K562 (cell line): ENCODE measurements at regions not wholly inside any gene's neighbourhood (a gene's known extent, or its start where the extent isn't known, plus 50 kb on each side); places are given as distances from the start of the nearest gene placed in this dataset.

Experiments
- ATAC-seq: fragments of 200-7000 bp; cut with Tn5 transposase; 3 replicates; pipeline ENCODE4 v1.9.1; 2020; ENCODE audit warnings: moderate library complexity
- BruUV-seq: library from RNA; stranded (reverse); fragments of 400-500 nt; replicated peaks from 2 replicates; lab custom pipeline; 2021; lab: Mats Ljungman, UMichigan
- CTCF ChIA-PET: fragments of 300-600 bp; formaldehyde crosslinking; extraction: SDS; loops from one replicate; lab custom pipeline; 2021; ENCODE audit warnings: low intra/inter-chr PET ratio; lab: Yijun Ruan, JAX
- POLR2A ChIA-PET: fragments of 300-600, 350-650 bp; sonication (Branson Sonifier 250); formaldehyde crosslinking; extraction: SDS; loops from one replicate; lab custom pipeline; 2021; ENCODE audit warnings: antibody characterized with exemption, inconsistent platforms; lab: Yijun Ruan, JAX
- DNase-seq, 4 experiments: peaks; one replicate each; pipeline versions ENCODE4 v3.0.0 to v3.0.0-alpha.2; 2011 to 2018; ENCODE audit warnings: low spot score in 3 of 4, mixed read lengths in 3 of 4; ENCODE audit errors: extremely low read depth in 1 of 4
- FAIRE-seq: peaks from 2 replicates; lab custom pipeline; 2011; peaks lifted over from hg19 to GRCh38; lab: Jason Lieb, UNC
- H2AFZ ChIP-seq: 2 replicates; pipeline ENCODE4 v1.6.0; 2011; ENCODE audit warnings: low read depth, low read length, control low read depth, inconsistent platforms
- H3K27ac ChIP-seq: fragments of 200-600 bp; 3 replicates; pipeline ENCODE4 v1.8.0; 2011; ENCODE audit warnings: low read depth, mild to moderate bottlenecking, control low read depth, inconsistent platforms, low read length, moderate library complexity, mixed read lengths; ENCODE audit errors: extremely low read depth
- H3K27me3 ChIP-seq, 2 experiments: fragments of 300-600 bp in 1 of 2; 2 replicates in 1 of 2; 3 replicates in 1 of 2; pipeline versions ENCODE4 v1.6.0 to v1.8.0; 2011; ENCODE audit warnings: inconsistent platforms in 2 of 2, low read length in 2 of 2, mild to moderate bottlenecking in 1 of 2, mixed read lengths in 1 of 2, moderate library complexity in 1 of 2; ENCODE audit not compliant: control insufficient read depth in 2 of 2, insufficient read depth in 2 of 2
- H3K36me3 ChIP-seq: fragments of 300-600 bp; 3 replicates; pipeline ENCODE4 v1.8.0; 2011; ENCODE audit warnings: mild to moderate bottlenecking, low read length, inconsistent platforms; ENCODE audit not compliant: control insufficient read depth, insufficient read depth
- H3K4me1 ChIP-seq, 2 experiments: fragments of 200-600 bp in 1 of 2; replicated peaks in 1 of 2; 2 replicates in 1 of 2; 3 replicates in 1 of 2; pipeline versions ENCODE4 v1.5.1 to v1.8.0; 2011; ENCODE audit warnings: inconsistent platforms in 2 of 2, low read length in 2 of 2, mild to moderate bottlenecking in 1 of 2, mixed read lengths in 1 of 2, moderate library complexity in 1 of 2; ENCODE audit not compliant: control insufficient read depth in 2 of 2, insufficient read depth in 2 of 2
- H3K4me2 ChIP-seq: 2 replicates; pipeline ENCODE4 v1.6.1; 2011; ENCODE audit warnings: low read length, control low read depth, inconsistent platforms, mixed read lengths; ENCODE audit not compliant: insufficient read depth
- H3K4me3 ChIP-seq: fragments of 200-600 bp; sonication (generic), shearing (Covaris generic); 2 replicates; pipeline ENCODE4 v1.5.1; 2016; ENCODE audit warnings: control low read depth, inconsistent platforms
- H3K79me2 ChIP-seq: fragments of 200-600 bp; 3 replicates; pipeline ENCODE4 v1.8.0; 2011; ENCODE audit warnings: low read length, inconsistent platforms; ENCODE audit not compliant: control insufficient read depth, insufficient read depth
- H3K9ac ChIP-seq, 2 experiments: 2 replicates each; pipeline versions ENCODE4 v1.6.0 to v1.6.1; 2011; ENCODE audit warnings: low read depth in 2 of 2, low read length in 2 of 2, control low read depth in 1 of 2, inconsistent platforms in 1 of 2, mild to moderate bottlenecking in 1 of 2, mixed read lengths in 1 of 2; ENCODE audit not compliant: insufficient read depth in 1 of 2
- H3K9me1 ChIP-seq: one replicate; pipeline ENCODE4 v1.6.0; 2011; ENCODE audit warnings: inconsistent platforms, mild to moderate bottlenecking, low read length, moderate library complexity; ENCODE audit not compliant: control insufficient read depth, insufficient read depth
- H3K9me3 ChIP-seq: replicated peaks from 2 replicates; pipeline ENCODE4 v1.5.1; 2011; ENCODE audit warnings: low read depth, low read length, inconsistent platforms; ENCODE audit not compliant: control insufficient read depth, insufficient read depth
- H4K20me1 ChIP-seq: replicated peaks from 2 replicates; pipeline ENCODE4 v1.6.1; 2011; ENCODE audit warnings: low read length, inconsistent platforms, mixed read lengths; ENCODE audit not compliant: control insufficient read depth, insufficient read depth
- BRCA1 ChIP-seq, 2 experiments: fragments of 450-650 bp in 1 of 2; sonication (generic) in 1 of 2; formaldehyde crosslinking in 1 of 2; IDR thresholded peaks; 2 replicates each; pipeline versions ENCODE4 v1.5.0 to v1.6.1; 2017 to 2020; ENCODE audit warnings: mild to moderate bottlenecking in 1 of 2, missing genetic modification reagents in 1 of 2
- CTCFL ChIP-seq: IDR thresholded peaks from 2 replicates; pipeline ENCODE4 v1.6.1; 2011; ENCODE audit warnings: borderline replicate concordance, low read depth, mild to moderate bottlenecking, moderate library complexity, low read length; ENCODE audit not compliant: insufficient read depth, poor library complexity, severe bottlenecking
- E2F3 ChIP-seq: fragments of 250-450 bp; sonication (Bioruptor Pico); IDR thresholded peaks from 2 replicates; pipeline ENCODE4 v1.4.0; 2020; ENCODE audit warnings: mild to moderate bottlenecking
- FOXA3 ChIP-seq, 2 experiments: fragments of 450-650 bp in 1 of 2; sonication (generic) in 1 of 2; formaldehyde crosslinking; IDR thresholded peaks in 1 of 2; conservative IDR thresholded peaks in 1 of 2; 2 replicates each; pipeline versions ENCODE4 v1.4.0 to v1.8.0; 2020 to 2022; ENCODE audit warnings: mild to moderate bottlenecking in 2 of 2, missing genetic modification reagents in 1 of 2
- HMBOX1 ChIP-seq: sonication (generic); IDR thresholded peaks from 2 replicates; pipeline ENCODE4 v1.6.1; 2016
- MAFK ChIP-seq: IDR thresholded peaks from 2 replicates; pipeline ENCODE4 v1.6.1; 2011; ENCODE audit warnings: low read length, improper control_type of control experiment
- MAZ ChIP-seq, 2 experiments: fragments of 450-650 bp in 1 of 2; sonication (generic) in 1 of 2; formaldehyde crosslinking; IDR thresholded peaks in 1 of 2; conservative IDR thresholded peaks in 1 of 2; 2 replicates each; pipeline versions ENCODE4 v1.4.0 to v1.5.0; 2020; ENCODE audit warnings: mild to moderate bottlenecking in 1 of 2, missing genetic modification reagents in 1 of 2
- NFIX ChIP-seq: fragments of 250-450 bp; sonication (Bioruptor Pico); IDR thresholded peaks from 2 replicates; pipeline ENCODE4 v1.4.0; 2020; ENCODE audit warnings: low read depth, mild to moderate bottlenecking, moderate library complexity
- NFRKB ChIP-seq: fragments of 450-650 bp; IDR thresholded peaks from 2 replicates; pipeline ENCODE4 v1.6.1; 2016; ENCODE audit warnings: low read depth
- SAFB ChIP-seq: fragments of 200-400 bp; formaldehyde crosslinking; IDR thresholded peaks from 2 replicates; pipeline ENCODE4 v1.6.1; 2017; ENCODE audit warnings: low read depth, low read length, borderline replicate concordance
- SETDB1 ChIP-seq: IDR thresholded peaks from one replicate; pipeline ENCODE4 v1.6.1; 2012; ENCODE audit warnings: low read length, control low read depth, inconsistent platforms
- TEAD4 ChIP-seq, 2 experiments: sonication (generic) in 1 of 2; formaldehyde crosslinking in 1 of 2; IDR thresholded peaks; 2 replicates each; pipeline versions ENCODE4 v1.6.1 to v1.8.0; 2012 to 2022; ENCODE audit warnings: borderline replicate concordance in 1 of 2, inconsistent platforms in 1 of 2, low read length in 1 of 2, mild to moderate bottlenecking in 1 of 2, missing genetic modification reagents in 1 of 2
- UBTF ChIP-seq, 2 experiments: IDR thresholded peaks; 2 replicates each; pipeline ENCODE4 v1.6.1; 2012; ENCODE audit warnings: improper control_type of control experiment in 2 of 2, low read depth in 2 of 2, low read length in 2 of 2, borderline replicate concordance in 1 of 2
- ZNF263 ChIP-seq: sonication (generic); formaldehyde crosslinking; IDR thresholded peaks from 2 replicates; pipeline ENCODE4 v1.8.0; 2022; ENCODE audit warnings: mild to moderate bottlenecking, missing genetic modification reagents, borderline replicate concordance
- ZNF57 ChIP-seq: fragments of 450-650 bp; formaldehyde crosslinking; IDR thresholded peaks from 2 replicates; pipeline ENCODE4 v1.4.0; 2020; ENCODE audit warnings: mild to moderate bottlenecking, moderate library complexity
- WGBS: fragments of 100-300 bp; shearing (Covaris generic); methylation state at CpG from one replicate; pipeline ENCODE4 v1.1.6; 2016; ENCODE audit warnings: low coverage, mixed read lengths; ENCODE audit not compliant: insufficient coverage; ENCODE audit errors: missing lambda C conversion rate; 5-methylcytosine and 5-hydroxymethylcytosine counted together
- in situ Hi-C: fragments of 300-500 bp; cut with MboI; formaldehyde crosslinking; loops from 4 replicates; pipeline ENCODE4 v1.15.0; 2018; ENCODE audit warnings: inconsistent platforms, mixed read lengths
- intact Hi-C: fragments of 100-400 bp; cut with micrococcal nuclease; formaldehyde crosslinking; loops from 2 replicates; pipeline ENCODE4 v1.14.2; 2022
- TF ChIP-seq, protein P1 (sequence below): fragments of 250-450 bp; sonication (Bioruptor Pico); IDR thresholded peaks from 2 replicates; pipeline ENCODE4 v1.9.0; 2021; ENCODE audit warnings: mild to moderate bottlenecking

- Histone ChIP-seq H3K27me3 (peaks cover 2 to 16% of the 10 kb centered on the region in 2 experiments; a peak in 1 of 5 replicates), H3K36me3 (no peaks in the 10 kb centered on the region), H4K20me1 (no peaks in the 10 kb centered on the region), H3K4me2 (no peak overlapping the region), H3K79me2 (no peaks in the 10 kb centered on the region), H3K9me1 (no peaks in the 10 kb centered on the region), H2AFZ (no peak overlapping the region), H3K4me1 (no peaks in the 10 kb centered on the region), H3K9me3 (no peaks in the 10 kb centered on the region), H3K27ac (no peak overlapping the region), H3K4me3 (no peak overlapping the region), H3K9ac (no peak overlapping the region)
- no peak for TF ChIP-seq MAFK
- no peak for TF ChIP-seq ZNF263 (CRISPR knock-in tag)
- TF ChIP-seq SAFB: no peak
- TF ChIP-seq MAZ (CRISPR knock-in tag; conservative IDR thresholded peaks at IDR 0.05 in 1 of 2, IDR thresholded peaks at IDR 0.05 in 1 of 2): no peak
- TF ChIP-seq, protein P1, sequence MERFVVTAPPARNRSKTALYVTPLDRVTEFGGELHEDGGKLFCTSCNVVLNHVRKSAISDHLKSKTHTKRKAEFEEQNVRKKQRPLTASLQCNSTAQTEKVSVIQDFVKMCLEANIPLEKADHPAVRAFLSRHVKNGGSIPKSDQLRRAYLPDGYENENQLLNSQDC: no peak
- no peak for TF ChIP-seq BRCA1 (IDR thresholded peaks at IDR 0.05)
- no peak for TF ChIP-seq BRCA1 (CRISPR knock-in tag; IDR thresholded peaks at IDR 0.05)
- TF ChIP-seq E2F3: no peak
- no peak for TF ChIP-seq HMBOX1
- TF ChIP-seq FOXA3 (CRISPR knock-in tag; conservative IDR thresholded peaks at IDR 0.05 in 1 of 2, IDR thresholded peaks at IDR 0.05 in 1 of 2): no peak
- no peak for TF ChIP-seq ZNF57
- TF ChIP-seq TEAD4 (IDR thresholded peaks at IDR 0.05; ENCODE audit: low read length): no peak
- TF ChIP-seq TEAD4 (CRISPR knock-in tag; IDR thresholded peaks at IDR 0.05; ENCODE audit: borderline replicate concordance): no peak
- TF ChIP-seq NFIX: no peak
- no peak for TF ChIP-seq NFRKB
- TF ChIP-seq SETDB1: no peak
- no peak for TF ChIP-seq UBTF (IDR thresholded peaks at IDR 0.05; ENCODE audit: borderline replicate concordance in 1 of 2, low read depth in 2 of 2, low read length in 2 of 2)
- no peak for TF ChIP-seq CTCFL
- ATAC-seq (no peak), FAIRE-seq (no peak), DNase-seq (no peak)
- BruUV-seq: no TSS peak
- in situ Hi-C loops: no loop called here
- POLR2A ChIA-PET: no interaction called here
- CTCF ChIA-PET: no interaction called here
- intact Hi-C loops: no loop called here
- 0% methylated on average over 3 of the region's 4 CpGs for WGBS
Observed at GRCh38 chr20:19938421-19939090, 78.6 kb upstream of the NAA20 start.
